ENCODE measurements at regions not wholly inside any gene's neighbourhood (a gene's known extent, or its start where the extent isn't known, plus 50 kb on each side); places are given as distances from the start of the nearest gene placed in this dataset.

DNA sequence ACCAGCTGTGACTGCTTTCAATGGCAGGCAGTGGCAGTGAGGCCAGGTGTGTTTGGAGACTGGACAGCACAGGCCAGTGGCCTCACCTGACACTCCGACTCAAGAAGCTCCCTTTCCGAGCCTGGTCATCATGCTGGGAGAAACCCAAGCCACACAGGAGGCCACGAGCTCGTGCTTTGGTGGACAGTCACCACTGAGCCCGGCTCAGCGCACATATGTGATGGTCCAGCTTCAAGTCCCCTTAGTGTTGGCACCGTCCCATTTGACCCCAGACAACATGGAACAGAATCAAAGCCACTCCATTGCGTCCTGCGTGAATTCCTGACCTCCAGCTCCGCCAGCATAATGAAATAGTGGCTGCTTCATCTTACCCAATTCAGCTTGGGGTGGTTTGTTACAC lies 64.0 kb upstream of the PPP1R26 start:
- TF ChIP-seq, protein P1, sequence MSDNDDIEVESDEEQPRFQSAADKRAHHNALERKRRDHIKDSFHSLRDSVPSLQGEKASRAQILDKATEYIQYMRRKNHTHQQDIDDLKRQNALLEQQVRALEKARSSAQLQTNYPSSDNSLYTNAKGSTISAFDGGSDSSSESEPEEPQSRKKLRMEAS (CRISPR knock-in tag; IDR thresholded peaks at IDR 0.05) = no peak
- TF ChIP-seq CAMTA2 (CRISPR knock-in tag; conservative IDR thresholded peaks at IDR 0.05) (no peak), FOS (IDR thresholded peaks at IDR 0.05; ENCODE audit: extremely low read depth, insufficient read length) (no peak), RFX5 (IDR thresholded peaks at IDR 0.05; ENCODE audit: low read depth, low read length) (no peak), CTCF (IDR thresholded peaks at IDR 0.05 in 2 of 3, conservative IDR thresholded peaks at IDR 0.05 in 1 of 3; ENCODE audit: insufficient read depth in 2 of 3, low read depth in 1 of 3, low read length in 3 of 3) (no peak), FOXJ3 (CRISPR knock-in tag; IDR thresholded peaks at IDR 0.05) (no peak), POLR2A (conservative IDR thresholded peaks at IDR 0.05) (no peak), CBFB (CRISPR knock-in tag; IDR thresholded peaks at IDR 0.05) (no peak)

All from K562 (cell line).